Fibroblast of lung (primary cell): ENCODE measurements at regions not wholly inside any gene's neighbourhood (a gene's known extent, or its start where the extent isn't known, plus 50 kb on each side); places are given as distances from the start of the nearest gene placed in this dataset.

ENCODE experiments used
- DNase-seq, 2 donors: peaks; one replicate each; pipeline versions ENCODE4 v3.0.0 to v3.0.0-alpha.2; 2010; ENCODE audit warnings: low read depth in 2 of 2
- H2AFZ ChIP-seq: 2 replicates; pipeline ENCODE4 v1.5.1; 2012; ENCODE audit warnings: low read length, control low read depth, inconsistent platforms
- H3K27ac ChIP-seq: 2 replicates; pipeline ENCODE4 v1.5.1; 2011; ENCODE audit warnings: low read length, control low read depth; ENCODE audit not compliant: insufficient read depth
- H3K27me3 ChIP-seq: 2 replicates; pipeline ENCODE4 v1.5.1; 2011; ENCODE audit warnings: mild to moderate bottlenecking, low read length; ENCODE audit not compliant: control insufficient read depth, insufficient read depth
- H3K36me3 ChIP-seq: 2 replicates; pipeline ENCODE4 v1.5.1; 2011; ENCODE audit warnings: low read length; ENCODE audit not compliant: control insufficient read depth, insufficient read depth
- H3K4me1 ChIP-seq: 2 replicates; pipeline ENCODE4 v1.5.1; 2011; ENCODE audit warnings: low read length; ENCODE audit not compliant: control insufficient read depth, insufficient read depth; ENCODE audit errors: extremely low read depth
- H3K4me2 ChIP-seq: 2 replicates; pipeline ENCODE4 v1.5.1; 2011; ENCODE audit warnings: low read length, control low read depth; ENCODE audit not compliant: insufficient read depth; ENCODE audit errors: extremely low read depth
- H3K4me3 ChIP-seq, 4 experiments: fragments of 200-600 bp in 1 of 4; sonication (generic) in 1 of 4; replicated peaks in 1 of 4; 2 replicates each; pipeline ENCODE4 v1.5.1; 2011 to 2016; ENCODE audit warnings: low read length in 4 of 4, low read depth in 3 of 4, mild to moderate bottlenecking in 3 of 4, control low read depth in 2 of 4, inconsistent platforms in 1 of 4, mixed read lengths in 1 of 4; ENCODE audit not compliant: insufficient read depth in 1 of 4; ENCODE audit errors: control extremely low read depth in 1 of 4
- H3K79me2 ChIP-seq: 2 replicates; pipeline ENCODE4 v1.5.1; 2012; ENCODE audit warnings: mild to moderate bottlenecking, low read length, inconsistent platforms; ENCODE audit not compliant: control insufficient read depth, insufficient read depth
- H3K9ac ChIP-seq: 2 replicates; pipeline ENCODE4 v1.5.1; 2011; ENCODE audit warnings: mild to moderate bottlenecking, low read length, control low read depth; ENCODE audit not compliant: insufficient read depth
- H3K9me3 ChIP-seq: 2 replicates; pipeline ENCODE4 v1.5.1; 2012; ENCODE audit warnings: low read depth, low read length; ENCODE audit not compliant: control insufficient read depth, insufficient read depth
- H4K20me1 ChIP-seq: 2 replicates; pipeline ENCODE4 v1.5.1; 2011; ENCODE audit warnings: low read length; ENCODE audit not compliant: control insufficient read depth, insufficient read depth; ENCODE audit errors: extremely low read depth
- EZH2 ChIP-seq: IDR thresholded peaks from 2 replicates; pipeline ENCODE4 v1.5.1; 2012; ENCODE audit warnings: low read length, control low read depth, mild to moderate bottlenecking; ENCODE audit errors: missing control alignments
- TF ChIP-seq, protein P1 (sequence below), 2 donors: IDR thresholded peaks in 1 of 2; conservative IDR thresholded peaks in 1 of 2; 1 replicate in 1 of 2; 2 replicates in 1 of 2; pipeline ENCODE4 v1.5.1; 2011 to 2012; ENCODE audit warnings: low read length in 2 of 2, control low read depth in 1 of 2, inconsistent platforms in 1 of 2, low read depth in 1 of 2, mild to moderate bottlenecking in 1 of 2

DNA sequence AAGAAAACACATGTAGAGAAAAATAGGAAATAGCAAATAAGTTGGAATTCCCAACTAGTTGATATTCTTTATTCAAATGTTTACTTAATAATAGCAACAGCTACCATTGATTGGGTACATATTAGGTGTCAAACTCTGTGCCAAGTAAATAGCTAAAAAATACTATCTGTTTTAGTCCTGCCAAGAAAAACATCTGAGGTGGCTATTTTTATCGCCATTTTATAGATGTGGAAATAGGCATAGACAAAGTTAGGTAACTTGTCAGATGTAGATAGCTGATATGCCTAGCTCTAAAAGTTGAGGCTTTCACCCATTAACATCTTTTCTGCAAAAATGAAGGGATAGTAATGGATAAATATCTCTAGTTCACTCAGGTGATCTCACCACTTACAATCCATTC, 549.2 kb upstream of the ID4 start:
- DNase-seq, result no peak
- no peak overlapping the region for H3K9ac ChIP-seq
- H3K4me3 ChIP-seq, result no peak overlapping the region
- H3K36me3 ChIP-seq, result no peaks in the 10 kb centered on the region
- H3K79me2 ChIP-seq, result no peaks in the 10 kb centered on the region
- H3K27me3 ChIP-seq, result no peaks in the 10 kb centered on the region
- no peaks in the 10 kb centered on the region for H4K20me1 ChIP-seq
- H3K27ac ChIP-seq, result no peak overlapping the region
- no peak for TF ChIP-seq EZH2
- TF ChIP-seq, protein P1, sequence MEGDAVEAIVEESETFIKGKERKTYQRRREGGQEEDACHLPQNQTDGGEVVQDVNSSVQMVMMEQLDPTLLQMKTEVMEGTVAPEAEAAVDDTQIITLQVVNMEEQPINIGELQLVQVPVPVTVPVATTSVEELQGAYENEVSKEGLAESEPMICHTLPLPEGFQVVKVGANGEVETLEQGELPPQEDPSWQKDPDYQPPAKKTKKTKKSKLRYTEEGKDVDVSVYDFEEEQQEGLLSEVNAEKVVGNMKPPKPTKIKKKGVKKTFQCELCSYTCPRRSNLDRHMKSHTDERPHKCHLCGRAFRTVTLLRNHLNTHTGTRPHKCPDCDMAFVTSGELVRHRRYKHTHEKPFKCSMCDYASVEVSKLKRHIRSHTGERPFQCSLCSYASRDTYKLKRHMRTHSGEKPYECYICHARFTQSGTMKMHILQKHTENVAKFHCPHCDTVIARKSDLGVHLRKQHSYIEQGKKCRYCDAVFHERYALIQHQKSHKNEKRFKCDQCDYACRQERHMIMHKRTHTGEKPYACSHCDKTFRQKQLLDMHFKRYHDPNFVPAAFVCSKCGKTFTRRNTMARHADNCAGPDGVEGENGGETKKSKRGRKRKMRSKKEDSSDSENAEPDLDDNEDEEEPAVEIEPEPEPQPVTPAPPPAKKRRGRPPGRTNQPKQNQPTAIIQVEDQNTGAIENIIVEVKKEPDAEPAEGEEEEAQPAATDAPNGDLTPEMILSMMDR (conservative IDR thresholded peaks at IDR 0.05 in 1 of 2, IDR thresholded peaks at IDR 0.05 in 1 of 2; ENCODE audit: low read depth in 1 of 2, low read length in 2 of 2), result no peak
- H3K4me1 ChIP-seq, result no peaks in the 10 kb centered on the region
- H3K4me2 ChIP-seq, result no peak overlapping the region
- H2AFZ ChIP-seq, result no peak overlapping the region
- no peaks in the 10 kb centered on the region for H3K9me3 ChIP-seq

DNA sequence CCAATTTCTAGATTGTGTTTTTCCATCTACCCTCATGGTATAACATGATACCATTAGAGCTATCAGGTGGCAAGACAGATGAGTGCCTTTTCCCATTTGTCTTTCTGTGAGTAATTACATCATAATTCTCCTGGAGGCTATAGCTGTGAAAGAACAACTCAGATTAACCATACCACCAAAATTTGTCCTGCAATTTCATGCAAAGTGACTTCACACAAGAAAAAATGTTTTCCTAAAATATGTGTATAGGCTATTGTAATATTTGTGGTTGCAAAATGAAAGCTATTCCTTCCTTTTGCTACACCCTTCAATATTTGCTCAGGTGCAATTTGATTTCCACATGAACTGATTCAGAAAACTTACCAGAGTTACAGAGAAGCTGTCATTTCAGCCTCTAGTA, 547.7 kb upstream of the ID4 start:
- Histone ChIP-seq H3K27ac (no peak overlapping the region), H3K27me3 (no peaks in the 10 kb centered on the region), H3K79me2 (no peaks in the 10 kb centered on the region), H3K4me3 (no peak overlapping the region), H3K4me1 (no peaks in the 10 kb centered on the region), H3K4me2 (no peak overlapping the region), H3K9me3 (no peaks in the 10 kb centered on the region), H4K20me1 (no peaks in the 10 kb centered on the region), H3K9ac (no peak overlapping the region), H2AFZ (no peak overlapping the region), H3K36me3 (no peaks in the 10 kb centered on the region)
- no peak for DNase-seq
- no peak for TF ChIP-seq EZH2
- TF ChIP-seq, protein P1 (conservative IDR thresholded peaks at IDR 0.05 in 1 of 2, IDR thresholded peaks at IDR 0.05 in 1 of 2; ENCODE audit: low read depth in 1 of 2, low read length in 2 of 2), result no peak

DNA sequence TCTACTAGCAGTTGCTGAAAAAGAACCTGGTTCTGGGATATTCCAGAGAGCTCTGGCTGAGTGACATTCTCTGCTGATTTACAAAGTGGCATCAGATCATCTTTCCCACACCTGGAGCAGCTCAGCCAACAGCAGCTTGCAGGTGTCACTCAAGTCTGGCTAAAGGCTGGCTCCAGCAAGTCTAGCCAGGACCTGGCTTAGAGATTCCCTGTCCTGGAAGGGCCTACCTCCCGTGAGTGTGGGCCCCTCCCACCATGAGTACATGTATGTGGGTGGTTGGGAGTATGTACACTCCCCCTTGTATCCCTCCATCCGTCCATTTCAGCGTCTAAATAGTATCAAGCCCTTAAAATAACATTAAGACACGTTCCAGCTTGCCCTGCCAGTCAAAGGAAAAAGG, 539.3 kb upstream of the ID4 start:
- no peaks in the 10 kb centered on the region for H4K20me1 ChIP-seq
- no peak overlapping the region for H3K27ac ChIP-seq
- peak in 1 of 2 donors; percentile 3 for DNase-seq
- no peaks in the 10 kb centered on the region for H3K4me1 ChIP-seq
- H3K4me2 ChIP-seq, result no peak overlapping the region
- no peak overlapping the region for H3K4me3 ChIP-seq
- TF ChIP-seq, protein P1 (conservative IDR thresholded peaks at IDR 0.05 in 1 of 2, IDR thresholded peaks at IDR 0.05 in 1 of 2; ENCODE audit: low read depth in 1 of 2, low read length in 2 of 2), result no peak
- no peak for TF ChIP-seq EZH2
- H3K36me3 ChIP-seq, result no peaks in the 10 kb centered on the region
- H2AFZ ChIP-seq, result no peak overlapping the region
- H3K79me2 ChIP-seq, result no peaks in the 10 kb centered on the region
- no peaks in the 10 kb centered on the region for H3K9me3 ChIP-seq
- no peak overlapping the region for H3K9ac ChIP-seq
- H3K27me3 ChIP-seq, result no peaks in the 10 kb centered on the region
